Amniotic stem cell (primary cell): ENCODE measurements at regions not wholly inside any gene's neighbourhood (a gene's known extent, or its start where the extent isn't known, plus 50 kb on each side); places are given as distances from the start of the nearest gene placed in this dataset.

Source experiments
- DNase-seq: peaks from one replicate; lab custom pipeline; 2025; lab: John Stamatoyannopoulos, UW

DNA sequence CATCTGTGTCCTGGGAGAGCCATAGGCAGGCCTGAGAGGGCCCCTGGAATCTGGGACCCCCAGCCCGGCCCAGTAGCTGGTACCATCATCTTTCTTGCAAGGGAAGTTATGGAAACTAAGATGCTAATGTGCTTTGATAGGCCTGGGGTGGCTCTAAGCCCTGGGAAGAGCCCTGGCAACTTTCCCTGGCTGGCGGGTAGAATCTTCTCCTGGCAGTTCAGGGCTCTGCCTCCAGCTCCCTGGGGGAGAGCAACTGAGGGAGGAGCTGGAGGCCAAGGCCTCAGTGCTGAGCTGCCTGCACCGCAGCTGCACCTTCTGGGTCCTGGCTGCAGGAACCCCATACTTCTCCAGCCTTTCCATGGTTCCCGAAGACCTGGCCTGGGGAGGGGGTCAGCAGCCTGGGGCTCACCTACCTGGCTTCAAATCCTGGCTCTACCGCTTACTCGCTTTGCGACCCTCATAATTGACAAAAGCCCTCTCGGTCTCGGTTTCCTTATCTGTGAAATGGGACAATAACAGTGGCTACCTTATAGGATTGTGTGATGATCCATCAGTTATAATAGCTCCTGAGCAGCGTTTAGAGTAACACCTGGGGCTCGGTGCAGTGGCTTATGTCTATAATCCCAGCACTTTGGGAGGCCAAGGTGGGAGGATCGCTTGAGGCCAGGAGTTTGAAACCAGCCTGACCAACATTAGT, 333.7 kb downstream of the SEC14L1 start:
- no peak for DNase-seq

GRCh38 chr17:77475016-77475976, 334.5 kb downstream of the SEC14L1 start:
- no peak for DNase-seq

DNA sequence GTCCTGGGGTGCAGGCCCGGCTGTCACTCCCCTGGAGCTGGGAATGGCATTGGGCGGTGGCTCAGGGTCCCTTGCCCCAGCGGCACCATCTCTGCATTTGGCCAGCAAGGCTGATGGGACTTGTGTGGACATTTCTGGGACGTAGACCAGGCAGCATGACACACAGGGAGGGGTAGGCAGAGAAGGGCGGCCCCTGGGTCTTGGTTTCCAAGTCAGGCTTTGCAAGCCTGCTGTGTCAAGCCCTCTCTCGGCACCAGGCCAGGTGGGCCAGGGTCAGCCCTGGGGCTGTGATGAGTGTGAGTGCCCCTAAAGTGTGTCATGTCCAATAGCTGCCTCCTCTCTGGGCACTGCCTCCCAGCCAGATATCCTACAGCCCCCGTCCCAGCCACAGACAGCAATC, 335.2 kb downstream of the SEC14L1 start:
- DNase-seq: no peak

DNA sequence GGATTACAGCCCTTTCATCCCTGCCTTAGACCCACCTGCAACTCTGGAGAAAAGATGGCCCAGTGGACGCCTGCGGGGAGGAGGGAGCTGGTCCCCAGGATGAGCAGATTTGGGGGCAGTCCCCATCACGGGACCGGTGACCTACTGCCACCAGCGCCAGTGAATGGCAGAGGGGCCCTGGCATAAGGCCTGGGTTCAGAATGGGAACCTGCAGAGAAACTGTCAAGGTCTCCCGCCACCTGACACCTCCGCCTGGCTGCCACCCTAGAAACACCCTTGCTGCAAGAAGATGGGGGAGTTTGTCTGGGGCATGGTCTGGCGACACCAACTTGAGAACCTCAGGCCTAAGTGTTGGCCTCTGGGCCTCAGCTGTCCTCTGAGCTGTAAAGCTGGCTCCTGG, 335.7 kb downstream of the SEC14L1 start:
- DNase-seq: no peak

GRCh38 chr17:77476931-77477805, 336.4 kb downstream of the SEC14L1 start:
- DNase-seq: peak; percentile 91

DNA sequence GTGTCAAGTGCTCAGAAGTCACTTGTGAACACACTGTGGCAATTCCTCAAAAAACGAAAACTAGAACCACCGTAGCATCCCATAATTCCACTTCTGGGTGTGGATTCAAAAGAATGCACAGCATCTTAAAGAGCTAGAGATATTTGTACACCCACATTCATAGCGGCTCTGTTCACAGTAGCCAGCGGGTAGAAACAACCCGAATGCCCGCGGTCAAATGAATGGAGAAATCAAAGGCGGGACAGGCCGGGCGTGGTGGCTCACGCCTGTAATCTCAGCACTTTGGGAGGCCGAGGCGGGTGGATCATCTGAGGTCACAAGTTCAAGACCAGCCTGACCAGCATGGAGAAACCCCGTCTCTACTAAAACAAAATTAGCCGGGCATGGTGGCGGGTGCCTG, 337.5 kb downstream of the SEC14L1 start:
- DNase-seq: no peak

DNA sequence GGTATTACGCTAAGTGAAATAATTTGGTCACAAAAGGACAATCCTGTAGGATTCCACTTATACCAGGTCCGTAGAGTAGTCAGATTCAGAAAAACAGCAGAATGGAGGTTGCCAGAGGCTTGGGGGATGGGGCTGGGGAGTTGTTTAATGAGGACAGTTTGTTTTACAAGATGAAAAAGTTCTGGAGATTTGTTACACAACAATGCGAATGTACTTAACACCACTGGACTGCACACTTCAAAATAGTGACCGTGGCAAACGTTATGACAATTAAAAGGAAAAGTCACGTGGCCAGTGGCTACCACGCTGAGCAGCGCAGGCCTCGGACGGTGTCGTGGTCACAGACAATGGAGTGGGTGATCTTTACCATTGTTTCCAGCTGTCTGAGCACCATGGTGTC, 338.1 kb downstream of the SEC14L1 start:
- DNase-seq: no peak

DNA sequence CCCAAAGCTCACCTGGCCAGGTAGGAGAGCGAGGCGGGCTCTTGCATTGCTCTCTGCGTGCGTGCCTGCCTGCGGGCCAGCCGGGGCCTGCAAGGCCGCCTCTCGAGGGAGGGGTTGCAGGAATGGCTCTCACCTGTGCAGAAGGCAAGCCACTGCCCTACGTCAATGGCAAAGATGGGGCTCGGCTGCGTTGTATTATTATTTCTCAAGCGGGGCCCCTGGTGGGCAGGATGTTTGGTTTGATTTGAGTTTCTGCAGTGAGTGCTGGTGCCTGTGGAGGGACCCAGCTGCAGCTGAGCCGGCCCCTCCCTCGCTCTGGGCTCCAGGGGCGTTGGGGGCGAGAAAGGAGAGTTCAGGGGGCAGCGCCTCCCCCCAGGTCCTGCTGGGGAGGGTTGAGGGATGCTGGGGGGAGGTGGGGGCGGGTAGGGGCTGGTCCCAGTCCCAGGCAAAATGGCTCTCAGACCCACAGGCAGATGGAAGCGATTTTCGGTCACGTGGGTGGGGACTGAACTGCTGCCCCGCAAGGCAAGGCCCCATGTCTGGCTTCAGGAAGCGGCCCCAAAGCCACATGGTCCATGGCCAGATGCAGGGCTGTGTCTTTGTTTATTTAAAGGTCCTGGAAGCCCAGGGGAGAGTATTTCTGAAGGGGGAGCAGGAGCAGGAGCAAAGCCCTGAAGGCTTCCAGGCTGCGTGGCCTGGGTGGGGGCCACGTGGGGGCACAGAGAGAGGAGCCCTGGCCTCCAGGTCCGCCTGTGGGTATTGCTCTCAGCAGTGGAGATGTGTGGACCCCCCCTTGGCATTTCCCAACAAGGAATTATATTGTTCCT, 338.8 kb downstream of the SEC14L1 start:
- DNase-seq: no peak

DNA sequence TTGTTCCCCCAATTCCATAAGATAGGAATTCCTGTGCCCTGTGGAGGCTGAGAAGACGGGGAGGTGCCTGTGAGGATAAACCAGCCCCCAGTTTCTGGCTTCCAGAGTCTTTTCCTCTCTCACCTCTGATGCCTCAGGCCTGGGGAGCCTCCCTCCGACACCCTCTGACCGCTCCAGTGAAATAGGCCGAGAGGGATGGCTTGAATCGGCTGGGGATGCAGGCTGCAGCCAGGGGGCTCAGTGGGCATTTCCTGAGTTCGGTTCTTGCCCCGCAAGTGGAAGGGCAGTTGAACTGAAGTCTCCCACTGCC, 339.4 kb downstream of the SEC14L1 start:
- DNase-seq: no peak

- no peak for DNase-seq
These were observed 339.9 kb downstream of the SEC14L1 start for GRCh38 chr17:77480509-77481215.

- DNase-seq: no peak
These were observed 341.0 kb downstream of the SEC14L1 start for GRCh38 chr17:77481476-77482374.

DNA sequence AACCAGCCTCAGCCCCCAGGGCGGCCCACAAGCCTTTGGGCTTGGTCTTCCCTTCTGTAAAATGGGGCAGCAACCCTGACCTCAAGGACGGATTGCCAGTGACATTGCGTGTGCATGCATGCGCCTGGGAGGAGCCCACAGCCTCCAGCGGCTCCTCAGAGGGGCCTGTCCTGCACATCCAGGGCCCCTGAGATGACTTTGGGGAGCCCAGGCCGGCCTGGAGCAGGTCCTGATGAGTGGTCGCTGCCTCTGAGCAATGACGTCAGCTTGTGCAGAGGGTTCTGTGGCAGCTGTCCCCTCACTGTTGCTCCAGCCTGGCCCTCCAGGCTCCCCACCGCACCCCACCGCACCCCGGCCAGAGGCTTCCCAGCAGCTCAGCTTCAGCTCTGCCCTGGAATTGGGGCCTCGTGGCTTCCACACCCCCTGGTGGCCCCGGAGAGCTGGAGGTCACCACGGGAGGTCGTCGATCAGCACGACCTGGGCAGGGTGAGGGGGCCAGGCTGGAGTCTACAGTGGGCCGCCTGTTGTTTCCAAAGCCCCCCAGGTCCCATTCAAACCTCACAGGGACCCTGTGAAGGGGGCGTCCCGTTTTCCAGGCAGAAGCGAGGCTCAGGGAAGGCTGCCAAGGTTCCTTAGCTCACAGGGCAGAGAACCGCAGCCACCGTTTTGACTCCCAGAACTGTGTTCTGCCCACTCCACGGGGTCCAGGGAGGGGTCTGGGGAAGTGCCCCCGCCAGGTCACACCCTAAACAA, 341.8 kb downstream of the SEC14L1 start:
- no peak for DNase-seq

DNA sequence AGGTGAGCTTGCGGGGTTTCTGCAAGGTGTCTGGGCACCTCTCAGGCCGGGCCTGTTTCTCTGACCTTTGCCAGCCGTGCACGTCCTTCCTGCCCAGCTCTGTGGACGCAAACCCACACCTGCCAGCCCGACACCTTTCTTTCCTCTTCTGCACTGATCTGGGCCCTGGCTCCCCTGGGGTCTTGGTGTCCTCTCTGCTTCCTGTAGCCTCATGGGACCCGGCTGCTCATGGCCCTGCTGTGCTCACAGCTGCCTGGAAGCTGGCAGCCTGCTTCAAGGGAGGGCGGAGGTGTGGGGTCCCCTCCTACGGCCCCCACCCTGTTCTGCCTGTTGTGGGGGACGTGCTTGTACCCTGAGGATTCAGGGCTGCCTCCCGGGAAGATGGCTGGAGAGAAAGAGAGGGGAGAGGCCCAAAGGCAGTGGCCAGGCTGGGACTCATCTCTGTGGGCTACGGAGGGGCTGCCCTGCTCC, 342.4 kb downstream of the SEC14L1 start:
- DNase-seq: no peak

DNA sequence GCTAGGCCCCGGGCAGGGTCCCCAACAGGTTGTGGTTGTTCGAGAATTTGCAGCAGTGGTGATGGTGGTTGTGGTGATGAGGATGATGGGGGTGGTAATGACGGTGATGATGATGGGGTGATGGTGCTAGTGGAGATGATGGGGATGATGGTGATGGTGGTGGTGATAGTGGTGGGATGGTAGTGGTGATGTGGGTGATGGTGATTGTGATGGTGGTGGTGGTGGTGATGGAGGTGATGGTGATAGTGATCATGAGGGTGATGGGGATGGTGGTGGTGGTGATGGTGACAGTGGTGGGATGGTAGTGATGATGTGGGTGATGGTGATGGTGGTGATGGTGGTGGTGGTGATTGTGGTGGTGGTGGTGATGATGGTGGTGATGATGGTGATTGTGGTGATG, 343.3 kb downstream of the SEC14L1 start:
- no peak for DNase-seq

DNA sequence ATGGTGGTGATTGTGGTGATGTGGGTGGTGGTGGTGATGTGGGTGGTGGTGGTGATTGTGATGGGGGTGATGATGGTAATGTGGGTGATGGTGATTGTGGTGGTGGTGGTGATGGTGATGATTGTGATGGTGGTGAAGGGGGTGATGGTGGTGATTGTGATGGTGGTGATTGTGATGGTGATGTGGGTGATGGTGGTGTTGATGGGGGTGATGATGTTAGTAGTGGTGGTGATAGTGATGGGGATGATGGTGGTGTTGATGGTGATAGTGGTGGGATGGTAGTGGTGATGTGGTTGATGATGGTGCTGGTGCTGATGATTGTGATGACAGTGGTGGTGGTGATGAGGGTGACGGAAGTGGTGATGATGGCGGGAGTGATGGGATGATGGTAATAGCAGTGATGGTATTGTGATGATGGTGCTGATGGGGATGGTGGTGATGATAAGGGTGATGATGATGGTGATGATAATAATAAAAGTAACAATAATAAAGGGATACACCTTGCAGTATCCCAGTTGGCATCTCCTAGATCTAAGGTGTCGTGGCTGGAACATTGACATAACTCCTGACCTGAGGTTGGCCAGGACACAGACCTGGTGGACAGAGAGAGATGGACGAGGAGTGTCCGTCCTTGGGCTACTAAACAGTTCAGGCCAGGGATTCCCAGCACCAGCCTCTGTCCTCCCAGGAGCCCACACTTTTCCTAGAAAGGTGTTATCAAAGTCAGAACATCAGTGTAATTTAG, 344.5 kb downstream of the SEC14L1 start:
- no peak for DNase-seq

GRCh38 chr17:77487211-77487629, 346.5 kb downstream of the SEC14L1 start:
- no peak for DNase-seq

DNA sequence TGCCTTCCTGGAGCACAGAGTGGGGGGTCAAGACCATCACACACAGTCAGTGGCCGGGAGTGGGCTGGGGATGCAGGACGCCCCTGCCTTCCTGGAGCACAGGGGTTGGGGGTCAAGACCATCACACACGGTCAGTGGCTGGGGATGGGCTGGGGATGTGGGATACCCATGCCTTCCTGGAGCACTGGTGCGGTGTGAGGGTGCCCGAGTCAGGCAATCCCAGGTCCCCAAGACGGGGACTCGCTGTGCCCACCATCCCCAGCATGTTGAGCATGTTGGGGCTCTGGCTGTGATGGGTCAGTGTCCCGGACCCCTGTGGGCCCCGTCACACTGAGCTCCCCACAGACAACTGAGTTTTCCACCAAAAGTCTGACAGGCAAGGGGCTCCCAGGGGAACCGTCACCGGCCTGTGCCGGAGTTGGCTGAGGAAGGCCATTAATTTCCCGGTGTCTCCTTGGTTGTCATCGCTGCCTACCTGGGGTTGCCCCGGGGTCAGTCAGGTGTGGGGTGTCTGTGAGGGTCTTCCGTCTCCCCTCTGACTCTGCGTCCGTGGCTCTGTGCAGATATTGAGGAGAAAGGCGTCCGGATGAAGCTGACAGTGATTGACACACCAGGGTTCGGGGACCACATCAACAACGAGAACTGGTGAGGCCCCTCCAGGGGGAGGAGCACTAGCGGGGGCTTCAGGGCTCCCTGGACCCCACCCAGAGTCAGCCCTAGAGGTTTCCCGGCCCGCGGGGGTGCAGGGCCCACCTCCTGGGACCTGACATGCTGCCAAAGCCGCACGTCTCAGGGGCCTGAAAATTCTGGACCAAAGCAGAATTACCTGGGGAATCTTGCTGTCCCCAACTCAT, 347.1 kb downstream of the SEC14L1 start:
- no peak for DNase-seq
